ENCODE measurements at regions not wholly inside any gene's neighbourhood (a gene's known extent, or its start where the extent isn't known, plus 50 kb on each side); places are given as distances from the start of the nearest gene placed in this dataset.
A peak's percentile ranks its signal among the peaks of the same experiment; 100 is the strongest.

DNA sequence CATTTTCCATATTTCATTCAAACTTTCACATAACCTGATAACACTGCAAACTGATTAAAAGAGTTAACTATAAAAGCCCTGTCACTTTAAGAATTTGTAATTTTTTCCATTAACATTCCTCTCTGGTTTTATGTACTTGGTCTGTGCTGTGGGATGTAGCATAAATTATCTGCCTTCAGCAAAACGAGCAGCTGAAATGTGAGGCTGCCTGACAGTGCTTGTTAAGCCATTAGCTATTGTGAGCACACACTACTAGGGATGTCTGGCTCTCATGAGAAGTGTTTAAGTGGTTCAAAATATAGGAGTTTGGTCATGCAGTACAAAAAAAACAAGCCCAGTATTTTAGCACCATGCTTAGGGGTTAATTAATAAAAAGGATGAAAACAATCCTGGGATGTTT is 63.0 kb downstream of the HOXA1 start:
- H3K9me3 Mint-ChIP-seq (ENCODE audit: insufficient read depth): no peaks in the 10 kb centered on the region
- intact Hi-C loops (cut with micrococcal nuclease): no loop called here
- no peak overlapping the region for H3K4me2 ChIP-seq (replicated peaks; ENCODE audit: low read depth, low read length, poor library complexity, severe bottlenecking)
- POLR2A ChIA-PET: no interaction called here
- no peaks in the 10 kb centered on the region for H3K36me3 ChIP-seq (replicated peaks in 1 of 2; ENCODE audit: control extremely low read depth in 1 of 2, control insufficient read depth in 1 of 2, extremely low read depth in 1 of 2, insufficient read depth in 2 of 2, low read length in 1 of 2)
- H3K27me3 Mint-ChIP-seq: no peaks in the 10 kb centered on the region
- no peaks in the 10 kb centered on the region for H4K20me1 ChIP-seq (ENCODE audit: control insufficient read depth, insufficient read depth, low read length, poor library complexity, severe bottlenecking)
- no peak overlapping the region for H3K9ac ChIP-seq (ENCODE audit: low read length)
- no peak for ATAC-seq (ENCODE audit: low read depth)
- no peak for TF ChIP-seq EZH2 (IDR thresholded peaks at IDR 0.05; ENCODE audit: borderline replicate concordance, insufficient read depth, low read depth, low read length, poor library complexity, severe bottlenecking)
- TF ChIP-seq, protein P1, sequence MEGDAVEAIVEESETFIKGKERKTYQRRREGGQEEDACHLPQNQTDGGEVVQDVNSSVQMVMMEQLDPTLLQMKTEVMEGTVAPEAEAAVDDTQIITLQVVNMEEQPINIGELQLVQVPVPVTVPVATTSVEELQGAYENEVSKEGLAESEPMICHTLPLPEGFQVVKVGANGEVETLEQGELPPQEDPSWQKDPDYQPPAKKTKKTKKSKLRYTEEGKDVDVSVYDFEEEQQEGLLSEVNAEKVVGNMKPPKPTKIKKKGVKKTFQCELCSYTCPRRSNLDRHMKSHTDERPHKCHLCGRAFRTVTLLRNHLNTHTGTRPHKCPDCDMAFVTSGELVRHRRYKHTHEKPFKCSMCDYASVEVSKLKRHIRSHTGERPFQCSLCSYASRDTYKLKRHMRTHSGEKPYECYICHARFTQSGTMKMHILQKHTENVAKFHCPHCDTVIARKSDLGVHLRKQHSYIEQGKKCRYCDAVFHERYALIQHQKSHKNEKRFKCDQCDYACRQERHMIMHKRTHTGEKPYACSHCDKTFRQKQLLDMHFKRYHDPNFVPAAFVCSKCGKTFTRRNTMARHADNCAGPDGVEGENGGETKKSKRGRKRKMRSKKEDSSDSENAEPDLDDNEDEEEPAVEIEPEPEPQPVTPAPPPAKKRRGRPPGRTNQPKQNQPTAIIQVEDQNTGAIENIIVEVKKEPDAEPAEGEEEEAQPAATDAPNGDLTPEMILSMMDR (IDR thresholded peaks at IDR 0.05): no peak
- CTCF ChIA-PET: no interaction called here
- no peak for DNase-seq
- no peak overlapping the region for H3K4me3 ChIP-seq (ENCODE audit: control extremely low read depth in 1 of 5, extremely low read depth in 1 of 5, insufficient read depth in 1 of 5, low read depth in 2 of 5, low read length in 4 of 5)
- no peak overlapping the region for H3K4me3 Mint-ChIP-seq
- no peaks in the 10 kb centered on the region for H3K27me3 ChIP-seq (replicated peaks in 1 of 4; ENCODE audit: control extremely low read depth in 1 of 4, control insufficient read depth in 3 of 4, insufficient read depth in 4 of 4, low read length in 3 of 4)
- H2AFZ ChIP-seq (ENCODE audit: insufficient read depth, low read depth, low read length, poor library complexity, severe bottlenecking): peak overlapping the region; percentile 65
- no peak overlapping the region for H3K27ac ChIP-seq (ENCODE audit: low read length in 2 of 2)
- no peak overlapping the region for H3K27ac Mint-ChIP-seq
- H3K4me1 ChIP-seq (ENCODE audit: control insufficient read depth in 2 of 2, insufficient read depth in 2 of 2, low read length in 2 of 2): peaks cover 7 to 11% of the 10 kb centered on the region in 2 donors
- WGBS (ENCODE audit: insufficient coverage): no CpG with 5 or more reads among the region's 1 CpG
- H3K9me3 ChIP-seq (ENCODE audit: control extremely low read depth in 1 of 3, control insufficient read depth in 2 of 3, insufficient read depth in 1 of 3, low read length in 2 of 3): no peaks in the 10 kb centered on the region
- H3K79me2 ChIP-seq (ENCODE audit: control insufficient read depth, insufficient read depth, low read length): no peaks in the 10 kb centered on the region
- peaks cover 19% of the 10 kb centered on the region for H3K4me1 Mint-ChIP-seq

DNA sequence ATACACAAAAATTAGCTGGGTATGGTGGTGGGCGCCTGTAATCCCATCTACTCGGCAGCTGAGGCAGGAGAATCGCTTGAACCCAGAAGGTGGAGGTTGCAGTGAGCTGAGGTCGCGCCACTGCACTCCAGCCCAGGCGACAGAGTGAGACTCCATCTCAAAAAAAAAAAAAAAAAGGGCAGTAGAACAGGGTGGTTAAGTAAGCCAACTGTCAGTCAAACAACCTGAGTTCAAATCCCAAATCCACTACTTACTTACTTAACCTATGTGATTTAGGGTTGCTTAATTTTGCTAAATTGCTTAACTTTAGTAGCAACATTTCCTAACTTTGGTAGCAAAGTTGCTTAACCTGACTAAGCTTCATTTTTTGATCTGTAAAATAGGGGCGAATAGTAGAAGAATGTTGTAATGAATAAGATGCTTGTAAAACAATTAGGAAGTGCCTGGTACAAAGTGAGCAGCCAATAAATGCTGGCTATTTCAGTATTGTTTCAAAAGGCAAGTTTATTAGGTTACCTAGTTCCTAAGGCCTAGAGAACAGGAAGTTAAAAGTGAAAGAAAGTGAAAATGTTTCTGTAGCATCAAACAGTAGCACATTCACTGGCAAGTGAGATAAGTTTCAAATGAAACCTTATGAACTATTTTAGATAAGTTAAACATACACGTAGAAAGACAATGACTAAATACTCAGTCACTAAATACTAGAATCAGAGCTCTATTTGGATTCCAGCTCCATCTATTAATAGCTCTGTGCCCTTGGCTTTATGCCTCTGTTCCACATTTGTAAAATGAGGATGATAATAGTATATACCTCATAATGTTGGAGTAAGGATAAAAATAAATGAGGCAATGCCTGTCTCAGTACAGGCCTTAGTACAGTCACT is 64.3 kb downstream of the HOXA1 start:
- whole genome bisulfite sequencing (ENCODE audit: insufficient coverage): no CpG with 5 or more reads among the region's 8 CpGs
- Histone ChIP-seq H3K27ac (ENCODE audit: low read length in 2 of 2) (peak overlapping the region; percentile 41 to 75), H3K36me3 (replicated peaks in 1 of 2; ENCODE audit: control extremely low read depth in 1 of 2, control insufficient read depth in 1 of 2, extremely low read depth in 1 of 2, insufficient read depth in 2 of 2, low read length in 1 of 2) (no peaks in the 10 kb centered on the region), H4K20me1 (ENCODE audit: control insufficient read depth, insufficient read depth, low read length, poor library complexity, severe bottlenecking) (no peaks in the 10 kb centered on the region), H3K4me2 (replicated peaks; ENCODE audit: low read depth, low read length, poor library complexity, severe bottlenecking) (peak overlapping the region; percentile 60), H3K4me1 (ENCODE audit: control insufficient read depth in 2 of 2, insufficient read depth in 2 of 2, low read length in 2 of 2) (peaks cover 7 to 11% of the 10 kb centered on the region in 2 donors), H2AFZ (ENCODE audit: insufficient read depth, low read depth, low read length, poor library complexity, severe bottlenecking) (peak overlapping the region; percentile 65), H3K79me2 (ENCODE audit: control insufficient read depth, insufficient read depth, low read length) (no peaks in the 10 kb centered on the region), H3K4me3 (ENCODE audit: control extremely low read depth in 1 of 5, extremely low read depth in 1 of 5, insufficient read depth in 1 of 5, low read depth in 2 of 5, low read length in 4 of 5) (peak overlapping the region in 2 of 5 experiments; percentile 9 to 23), H3K27me3 (replicated peaks in 1 of 4; ENCODE audit: control extremely low read depth in 1 of 4, control insufficient read depth in 3 of 4, insufficient read depth in 4 of 4, low read length in 3 of 4) (no peaks in the 10 kb centered on the region), H3K9ac (ENCODE audit: low read length) (peak overlapping the region; percentile 34), H3K9me3 (ENCODE audit: control extremely low read depth in 1 of 3, control insufficient read depth in 2 of 3, insufficient read depth in 1 of 3, low read length in 2 of 3) (no peaks in the 10 kb centered on the region)
- ChIA-PET POLR2A (no interaction called here), CTCF (interaction anchor here (0.6 kb wide), 1 partner anchor 921 kb away, joined by 3 read pairs; no protein-coding TSS in a partner anchor)
- Mint-ChIP-seq H3K9me3 (ENCODE audit: insufficient read depth) (no peaks in the 10 kb centered on the region), H3K27ac (peak overlapping the region; percentile 74), H3K4me3 (peak overlapping the region; percentile 38), H3K4me1 (peaks cover 19% of the 10 kb centered on the region), H3K27me3 (no peaks in the 10 kb centered on the region)
- DNase-seq: peak; percentile 50
- peak; percentile 45 for ATAC-seq (ENCODE audit: low read depth)
- TF ChIP-seq EZH2 (IDR thresholded peaks at IDR 0.05; ENCODE audit: borderline replicate concordance, insufficient read depth, low read depth, low read length, poor library complexity, severe bottlenecking): no peak
- TF ChIP-seq, protein P1 (IDR thresholded peaks at IDR 0.05): no peak
- intact Hi-C loops (cut with micrococcal nuclease): no loop called here
